Stimulated activated CD4-positive, alpha-beta T cell treated with anti-CD3 and anti-CD28 coated beads, Interleukin-2, amount 100 ng/mL, for 48 hours (primary cell): ENCODE measurements at regions not wholly inside any gene's neighbourhood (a gene's known extent, or its start where the extent isn't known, plus 50 kb on each side); places are given as distances from the start of the nearest gene placed in this dataset.
"Not testable (repeated sequence)": the region's sequence is repeated elsewhere in the genome, so short reads cannot be mapped to it uniquely, and the experiment has no call there.

Source experiments
- DNase-seq, 2 donors: peaks; one replicate each; pipeline ENCODE4 v3.0.0-alpha.2; 2020

DNA sequence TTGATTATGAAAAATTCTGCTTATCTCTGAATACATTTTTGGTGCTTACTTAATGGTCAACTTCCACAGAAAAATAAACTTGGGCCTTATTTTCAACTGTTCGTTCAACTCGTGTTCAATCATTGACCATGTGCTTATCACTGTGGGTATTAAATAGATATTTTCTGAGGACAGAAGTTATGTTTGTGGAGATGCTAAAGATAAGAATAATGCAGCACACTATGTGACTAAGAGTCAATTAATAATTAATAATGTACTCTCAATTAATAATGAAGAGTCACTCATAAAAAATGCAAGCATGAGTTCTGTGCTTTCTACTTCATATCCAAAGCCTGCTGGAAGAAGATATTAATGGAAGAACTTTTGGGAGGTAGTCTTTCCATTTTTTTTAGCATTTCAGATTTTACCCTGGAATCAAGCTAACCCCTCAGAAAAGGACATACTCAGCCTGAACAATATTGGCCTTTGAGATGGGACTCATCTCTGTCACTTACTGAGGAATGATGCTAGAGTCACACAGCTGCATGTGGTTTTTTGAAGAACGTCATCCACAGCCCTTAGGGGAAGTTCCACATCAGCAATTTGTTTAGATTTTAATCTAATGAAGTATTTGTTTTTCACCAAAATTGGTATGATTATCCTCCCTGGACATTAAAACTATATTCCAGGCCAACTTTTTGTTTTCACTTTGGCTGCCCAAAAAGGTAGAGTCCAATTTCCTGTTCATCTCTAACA lies 191.9 kb upstream of the CRIM1 start:
- no peak for DNase-seq

DNA sequence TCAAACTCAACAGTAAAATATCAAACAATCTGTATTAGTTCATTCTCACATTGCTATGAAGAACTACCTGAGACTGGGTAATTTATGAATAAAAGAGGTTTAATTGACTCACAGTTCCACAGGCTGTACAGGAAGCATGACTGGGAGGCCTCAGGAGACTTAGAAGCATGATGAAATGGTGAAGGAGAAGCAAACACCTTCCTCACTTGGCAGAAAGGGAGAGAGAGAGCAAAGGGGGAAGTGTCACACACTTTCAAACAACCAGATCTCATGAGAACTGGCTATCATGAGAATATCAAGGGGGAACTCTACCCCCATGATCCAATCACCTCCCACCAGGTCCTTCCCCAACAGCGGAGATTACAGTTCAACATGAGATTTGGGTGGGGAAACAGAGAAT lies 198.5 kb upstream of the CRIM1 start:
- DNase-seq: not testable (repeated sequence)

DNA sequence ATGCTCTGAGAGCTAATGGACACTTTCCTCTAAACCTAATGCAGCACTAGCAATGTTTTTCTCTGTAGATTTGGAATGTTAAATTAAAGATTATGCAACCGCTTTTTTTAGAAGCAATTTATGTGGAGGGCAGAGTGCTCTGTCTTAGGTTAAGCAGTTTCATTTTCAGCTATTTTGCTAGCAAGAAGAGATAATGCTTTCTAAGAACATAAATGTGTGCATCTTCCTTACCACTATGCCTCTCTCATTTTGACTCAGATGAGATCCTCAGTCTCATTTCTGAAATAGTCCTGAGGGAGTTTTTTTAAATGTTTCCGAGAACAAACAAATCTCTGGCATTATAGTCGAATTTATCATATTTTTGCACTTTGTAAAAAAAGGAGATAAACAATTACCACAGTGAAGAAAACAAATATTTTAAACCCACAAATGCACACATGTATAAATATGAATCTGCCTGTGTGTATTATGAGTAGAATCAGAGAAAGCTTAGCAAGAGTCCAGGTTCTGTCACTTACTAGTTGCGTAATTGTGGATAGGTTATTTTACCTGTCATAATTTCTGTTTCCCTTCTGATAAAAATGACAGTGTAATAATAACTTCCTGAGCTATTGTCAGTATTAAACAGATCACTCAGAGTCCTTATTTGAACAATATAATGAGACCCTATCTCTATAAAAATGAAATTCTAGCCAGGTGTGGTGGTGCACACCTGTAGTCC lies 207.7 kb upstream of the CRIM1 start:
- DNase-seq: no peak

DNA sequence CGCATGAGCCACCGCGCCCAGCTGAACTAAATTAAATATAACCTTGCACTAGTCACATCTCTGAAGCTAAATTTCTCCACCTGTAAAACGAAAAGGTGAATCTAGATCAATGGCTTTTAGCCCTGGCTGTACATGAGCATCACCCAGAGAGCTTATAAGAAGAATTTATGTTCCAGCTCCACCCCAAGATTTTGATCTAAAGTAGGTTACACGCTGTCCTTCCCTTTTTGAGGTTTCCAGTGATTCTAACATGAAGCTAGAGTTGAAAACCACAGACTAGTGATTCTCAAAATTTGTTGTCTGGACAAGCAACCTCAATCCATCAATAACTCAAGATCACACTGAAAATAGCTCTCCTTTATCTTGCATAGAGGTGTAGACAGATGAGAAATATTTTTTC lies 208.8 kb upstream of the CRIM1 start:
- DNase-seq: no peak

DNA sequence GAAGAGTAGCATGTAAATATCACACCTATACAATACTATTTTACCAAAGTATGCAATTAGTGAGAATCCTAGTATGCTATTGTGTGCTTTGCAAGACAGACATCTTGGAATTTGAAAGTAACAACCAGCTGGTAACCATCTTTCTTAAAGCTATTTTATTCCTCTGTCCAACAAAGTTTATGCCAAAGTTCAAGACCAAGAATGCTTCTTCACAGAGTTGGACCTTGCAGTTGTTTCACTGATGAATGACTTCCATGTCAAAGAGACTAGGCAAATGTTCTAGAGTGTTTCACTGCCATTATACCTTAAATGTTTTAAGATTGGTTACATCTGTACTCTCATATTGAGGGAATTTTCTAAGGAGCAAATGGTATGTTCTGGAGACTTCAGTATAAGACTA lies 215.2 kb upstream of the CRIM1 start:
- no peak for DNase-seq

DNA sequence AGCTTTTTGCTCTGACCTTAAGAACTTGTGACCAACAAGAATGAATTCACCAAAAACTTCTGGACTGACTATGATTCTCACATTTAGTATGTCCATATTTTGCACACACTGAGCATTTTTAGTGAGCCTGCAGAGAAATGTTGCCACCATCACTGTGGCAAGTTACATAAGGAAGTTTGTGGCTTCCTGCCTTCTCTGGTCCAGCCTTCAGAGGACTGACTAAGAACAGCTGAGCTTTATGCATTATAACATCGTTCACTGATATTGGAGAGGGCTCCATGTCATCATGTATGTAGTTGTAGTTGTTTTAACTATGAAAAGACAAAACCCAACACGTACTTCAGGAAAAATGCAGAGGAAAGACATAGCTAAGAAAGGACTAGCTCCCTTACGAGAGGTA lies 218.0 kb upstream of the CRIM1 start:
- no peak for DNase-seq

DNA sequence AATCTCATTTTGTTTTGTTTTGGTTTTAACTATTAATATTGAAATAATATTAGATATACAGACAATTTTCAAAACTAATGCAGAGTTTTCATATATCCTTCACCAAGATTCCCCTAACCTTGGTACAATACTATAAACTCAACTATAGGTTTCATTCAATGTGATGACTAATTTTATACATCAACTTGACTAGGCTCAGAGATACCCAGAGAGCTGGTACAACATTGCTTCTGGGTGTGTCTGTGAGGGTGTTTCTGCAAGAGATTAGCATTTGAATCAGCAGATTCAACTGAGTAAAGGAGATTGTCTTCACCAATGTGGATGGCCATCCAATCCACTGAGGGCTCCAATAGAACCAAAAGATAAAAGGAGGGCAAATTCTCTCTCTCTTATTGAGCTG lies 221.3 kb upstream of the CRIM1 start:
- DNase-seq: no peak

DNA sequence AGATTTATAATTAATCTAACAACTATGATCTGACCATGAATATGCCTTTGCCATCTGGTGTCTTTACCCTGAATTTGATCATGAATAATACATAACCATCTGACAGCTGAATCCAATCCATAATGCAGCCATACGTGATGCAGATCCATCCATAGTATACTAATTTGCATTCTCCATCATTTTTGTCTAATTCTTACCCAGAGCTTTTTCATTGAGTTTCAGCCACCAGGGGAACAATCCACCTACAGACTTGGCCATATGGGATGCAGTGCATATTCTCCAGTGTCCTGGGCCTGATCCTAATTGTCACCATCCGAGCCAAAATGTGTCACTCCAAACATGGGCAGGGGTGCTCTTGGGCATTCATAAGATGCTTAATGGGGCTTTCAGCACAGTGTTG lies 227.2 kb upstream of the CRIM1 start:
- no peak for DNase-seq

DNA sequence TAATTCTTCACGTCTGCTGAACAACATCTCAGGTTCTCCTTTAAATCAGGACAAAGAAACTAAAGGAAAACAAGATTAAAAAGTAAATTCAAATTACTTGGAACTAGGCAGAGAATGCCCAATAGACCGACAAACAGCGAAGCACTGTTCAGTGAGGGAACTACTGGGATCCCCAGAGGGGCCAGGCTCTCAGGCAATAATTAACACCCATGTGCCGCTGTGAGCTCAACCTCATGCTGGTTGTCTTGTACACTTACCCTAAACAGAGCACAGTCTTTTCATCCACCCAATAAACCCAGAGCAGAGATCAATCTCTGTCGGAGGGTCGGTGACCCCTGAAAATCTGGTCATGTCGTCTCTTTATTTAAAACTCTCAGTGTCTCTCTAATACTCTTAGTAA lies 229.9 kb upstream of the CRIM1 start:
- no peak for DNase-seq

DNA sequence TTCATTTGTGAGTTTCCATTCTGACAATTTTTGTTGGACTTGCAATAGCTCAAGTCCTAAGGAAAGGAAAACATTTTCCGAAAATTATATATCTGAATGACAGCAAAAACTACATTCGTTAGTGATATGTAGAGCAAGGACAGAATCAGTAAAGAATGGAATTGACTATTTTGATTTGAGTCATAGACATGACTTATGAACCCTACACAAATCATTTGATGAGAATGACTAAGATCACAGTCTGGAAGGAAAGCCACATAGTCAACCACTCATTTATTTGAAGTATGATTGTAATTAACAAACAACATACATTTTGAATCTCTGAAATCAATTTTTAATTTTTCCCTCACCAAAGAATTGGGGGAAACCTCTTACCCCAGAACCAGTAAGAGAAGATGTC lies 231.6 kb upstream of the CRIM1 start:
- DNase-seq: no peak

DNA sequence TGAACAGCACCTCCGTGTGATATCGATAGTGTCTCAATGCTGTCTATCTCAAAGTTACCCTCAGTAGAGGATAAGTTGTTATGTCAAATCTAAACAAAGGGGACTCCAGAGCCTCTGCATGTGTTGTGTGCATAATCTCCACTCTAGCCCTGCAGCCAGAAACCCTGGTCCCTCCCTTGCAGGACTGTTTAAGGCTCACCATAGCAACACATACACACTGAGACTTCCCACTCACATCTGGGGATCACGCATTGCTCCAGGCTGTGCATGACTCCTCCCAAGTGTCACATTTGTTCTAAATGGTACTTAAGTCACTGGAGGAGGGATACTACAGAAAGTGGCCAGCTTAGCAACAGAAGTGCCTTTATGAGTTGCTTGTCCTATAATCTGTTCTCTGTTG lies 258.6 kb upstream of the CRIM1 start:
- DNase-seq: no peak

DNA sequence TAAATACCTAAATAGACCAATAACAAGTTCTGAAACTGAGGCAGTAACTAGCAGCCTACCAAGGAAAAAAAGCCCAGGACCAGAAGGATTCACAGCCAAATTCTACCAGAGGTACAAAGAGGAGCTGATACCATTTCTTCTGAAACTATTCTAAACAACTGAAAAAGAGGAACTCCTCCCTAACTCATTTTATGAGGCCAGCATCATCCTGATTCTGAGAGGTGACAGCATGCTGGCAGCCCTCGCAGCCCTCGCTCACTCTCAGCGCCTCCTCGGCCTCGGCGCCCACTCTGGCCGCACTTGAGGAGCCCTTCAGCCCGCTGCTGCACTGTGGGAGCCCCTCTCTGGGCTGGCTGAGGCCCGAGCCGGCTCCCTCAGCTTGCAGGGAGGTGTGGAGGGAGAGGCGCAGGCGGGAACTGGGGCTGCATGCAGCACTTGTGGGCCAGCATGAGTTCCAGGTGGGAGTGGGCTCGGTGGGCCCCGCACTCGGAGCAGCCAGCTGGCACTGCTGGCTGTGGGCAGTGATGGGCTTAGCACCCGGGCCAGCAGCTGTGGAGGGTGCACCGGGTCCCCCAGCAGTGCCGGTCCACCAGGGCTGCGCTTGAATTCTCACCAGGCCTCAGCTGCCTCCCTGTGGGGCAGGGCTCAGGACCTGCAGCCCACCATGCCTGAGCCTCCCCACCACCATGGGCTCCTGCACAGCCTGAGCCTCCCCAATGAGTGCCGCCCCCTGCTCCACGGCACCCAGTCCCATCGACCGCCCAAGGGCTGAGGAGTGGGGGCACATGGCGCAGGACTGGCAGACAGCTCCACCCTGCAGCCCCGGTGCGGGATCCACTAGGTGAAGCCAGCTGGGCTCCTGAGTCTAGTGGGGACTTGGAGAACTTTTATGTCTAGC lies 263.5 kb upstream of the CRIM1 start:
- not testable (repeated sequence) for DNase-seq

DNA sequence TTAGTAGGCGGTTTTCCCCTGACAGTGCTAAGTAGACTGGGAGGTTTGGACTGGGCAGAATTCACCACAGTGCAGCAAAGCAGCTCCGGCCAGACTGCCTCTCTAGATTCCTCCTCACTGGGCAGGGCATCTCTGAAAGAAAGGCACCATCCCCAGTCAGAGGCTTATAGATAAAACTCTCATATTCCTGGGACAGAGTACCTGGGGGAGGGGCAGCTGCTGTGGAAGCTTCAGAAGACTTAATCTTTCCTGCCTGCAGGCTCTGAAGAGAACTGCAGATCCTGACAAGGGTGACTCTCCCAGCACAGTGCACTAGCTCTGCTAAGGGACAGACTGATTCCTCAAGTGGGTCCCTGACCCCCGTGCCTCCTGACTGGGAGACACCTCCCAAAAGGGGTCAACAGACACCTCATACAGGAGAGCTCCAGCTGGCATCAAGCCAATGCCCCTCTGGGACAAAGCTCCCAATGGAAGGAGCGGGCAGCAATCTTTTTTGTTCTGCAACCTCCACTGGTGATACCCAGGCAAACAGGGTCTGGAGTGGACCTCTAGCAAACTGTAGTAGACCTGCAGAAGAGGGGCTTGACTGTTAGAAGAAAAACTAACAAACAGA lies 266.8 kb upstream of the CRIM1 start:
- no peak for DNase-seq

DNA sequence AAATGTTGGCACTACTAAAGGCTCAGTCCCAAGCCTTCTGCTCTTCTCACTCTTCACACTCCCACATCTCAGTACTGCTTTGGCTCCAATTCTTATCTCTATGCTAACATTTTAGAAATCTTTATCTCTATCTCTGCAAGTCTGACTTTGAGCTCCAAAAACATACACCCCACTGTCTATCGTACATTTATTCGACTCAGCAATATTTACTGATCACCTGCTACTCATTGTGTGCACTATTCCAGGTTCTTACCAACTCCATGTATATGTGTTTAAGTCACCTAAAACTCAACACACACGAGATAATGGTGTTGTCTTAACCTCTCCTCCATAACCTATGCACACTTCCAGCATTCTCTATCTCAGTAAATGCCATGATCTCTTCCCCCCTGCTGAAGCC lies 268.2 kb upstream of the CRIM1 start:
- DNase-seq: no peak

DNA sequence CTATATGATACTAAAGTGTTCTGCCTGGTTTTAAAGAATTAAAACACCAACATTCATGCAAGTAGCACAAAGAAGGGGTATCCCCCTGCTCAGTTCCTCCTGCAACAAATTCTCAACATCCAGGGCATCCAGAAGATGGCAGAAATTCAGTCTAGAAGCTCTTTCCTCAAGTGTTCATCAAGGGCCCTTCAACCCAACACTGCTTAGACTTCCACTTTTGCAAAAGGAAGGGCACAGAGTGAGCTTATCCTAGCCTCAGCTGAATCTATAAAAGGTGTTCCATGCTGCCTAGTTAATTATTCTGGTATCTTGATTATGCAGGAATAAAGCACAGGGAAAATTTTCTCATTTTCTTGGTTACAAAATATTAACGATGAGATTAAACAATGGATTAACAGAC lies 275.8 kb upstream of the CRIM1 start:
- no peak for DNase-seq

DNA sequence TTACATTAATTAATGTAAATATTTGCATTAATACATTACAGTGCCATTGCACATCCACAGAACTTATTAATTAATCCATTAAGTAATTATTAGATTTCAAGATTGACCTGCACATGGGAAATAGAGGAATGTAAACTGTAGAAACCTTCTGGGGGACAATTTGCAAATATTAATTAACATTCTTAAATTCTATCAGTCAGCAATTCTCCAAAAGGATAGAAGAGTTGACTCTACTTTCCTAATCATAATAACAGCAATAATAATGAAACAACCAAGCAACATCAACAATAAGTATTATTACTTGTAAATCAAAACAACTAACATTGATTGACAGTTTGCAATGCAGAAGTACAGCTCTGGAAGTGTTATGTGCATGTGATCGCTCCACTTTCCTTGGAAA lies 281.6 kb upstream of the CRIM1 start:
- no peak for DNase-seq

DNA sequence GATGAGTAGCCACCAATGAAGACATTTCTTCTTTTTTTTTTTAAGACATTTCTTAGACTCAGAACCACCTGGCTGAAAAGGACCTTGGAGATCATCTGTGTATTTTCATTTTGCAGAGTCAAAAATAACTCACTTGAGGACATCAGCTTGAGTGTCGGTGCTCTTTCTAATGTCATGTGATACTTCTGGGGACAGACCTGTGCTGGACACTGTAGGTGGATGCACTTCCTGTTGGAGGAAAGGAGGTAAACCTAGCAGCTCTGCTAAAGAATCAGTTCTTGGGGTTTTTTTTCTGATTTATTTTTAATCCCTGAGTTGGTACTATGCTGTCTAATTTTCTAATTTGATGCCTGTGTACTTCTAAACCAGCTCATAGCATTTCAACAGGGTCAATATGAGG lies 283.9 kb upstream of the CRIM1 start:
- no peak for DNase-seq

DNA sequence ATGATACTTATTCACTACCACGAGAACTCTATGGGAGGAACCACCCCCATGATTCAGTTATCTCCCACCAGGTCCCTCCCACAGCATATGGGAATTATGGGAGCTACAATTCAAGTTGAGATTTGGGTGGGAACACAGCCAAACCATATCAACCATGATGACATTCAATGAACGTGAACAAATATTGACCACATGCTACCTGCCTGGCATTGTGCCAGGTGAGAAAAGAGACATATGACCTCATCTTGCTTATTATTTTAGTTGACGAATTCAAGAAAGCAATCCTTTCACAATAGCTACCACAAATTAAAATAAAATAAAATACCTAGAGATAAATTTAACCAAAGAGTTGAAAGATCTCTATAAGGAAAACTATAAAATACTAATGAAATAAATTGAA lies 286.5 kb upstream of the CRIM1 start:
- no peak for DNase-seq

DNA sequence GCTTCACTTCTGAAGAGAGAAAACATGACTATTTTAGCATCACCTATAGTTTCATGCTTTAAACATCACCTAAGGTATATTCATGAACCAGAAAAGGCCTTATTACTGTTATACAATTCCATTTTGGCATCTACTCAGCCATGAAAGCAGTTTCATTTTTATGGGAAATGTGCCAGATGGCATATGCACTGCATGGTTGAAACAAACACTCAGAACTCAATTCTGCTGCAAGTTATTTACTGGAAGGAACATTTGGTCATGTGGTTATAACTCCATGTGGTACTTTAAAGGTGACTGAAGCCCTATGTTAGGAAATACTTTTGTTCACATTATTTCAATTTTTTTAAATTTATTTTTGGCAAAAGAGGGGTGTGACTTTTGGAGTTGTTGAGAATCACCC lies 287.5 kb upstream of the CRIM1 start:
- no peak for DNase-seq

DNA sequence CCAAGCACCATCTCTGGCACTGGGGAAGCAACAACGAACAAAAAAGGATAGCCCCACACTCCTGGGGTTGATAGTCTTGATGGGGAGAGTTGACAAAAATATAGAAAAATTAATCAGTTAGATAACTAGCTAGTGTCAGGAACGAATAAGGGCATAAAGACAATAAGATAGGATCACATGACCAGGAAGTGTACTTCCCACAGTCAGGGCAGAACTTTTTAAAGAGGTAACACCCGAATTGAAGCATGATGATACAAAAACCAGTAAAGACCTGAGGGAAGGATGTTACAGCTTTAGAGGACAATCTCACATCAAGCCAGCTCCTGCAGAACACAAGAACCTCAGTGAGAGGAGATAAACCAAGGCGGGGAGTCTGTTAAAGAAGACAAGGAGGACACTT lies 295.4 kb upstream of the CRIM1 start:
- no peak for DNase-seq

DNA sequence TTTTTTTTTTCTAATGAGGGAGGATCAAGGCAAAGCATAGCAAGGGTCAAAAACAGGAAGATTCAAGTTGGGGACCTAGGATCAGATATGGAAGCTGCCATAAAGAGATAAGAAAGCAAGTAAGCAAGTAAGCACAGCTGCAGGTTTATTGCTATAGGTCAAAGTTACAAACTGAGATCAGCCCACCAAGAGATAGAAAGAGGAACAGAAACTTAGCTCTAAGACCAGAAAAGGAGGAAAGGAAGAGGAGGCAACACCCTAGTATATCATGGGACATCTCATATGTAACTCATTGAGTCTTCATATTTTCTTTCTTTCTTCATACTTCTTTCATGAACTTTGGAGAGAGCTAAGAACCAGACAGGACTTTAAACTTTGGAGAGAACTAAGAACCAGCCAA lies 295.9 kb upstream of the CRIM1 start:
- DNase-seq: no peak

DNA sequence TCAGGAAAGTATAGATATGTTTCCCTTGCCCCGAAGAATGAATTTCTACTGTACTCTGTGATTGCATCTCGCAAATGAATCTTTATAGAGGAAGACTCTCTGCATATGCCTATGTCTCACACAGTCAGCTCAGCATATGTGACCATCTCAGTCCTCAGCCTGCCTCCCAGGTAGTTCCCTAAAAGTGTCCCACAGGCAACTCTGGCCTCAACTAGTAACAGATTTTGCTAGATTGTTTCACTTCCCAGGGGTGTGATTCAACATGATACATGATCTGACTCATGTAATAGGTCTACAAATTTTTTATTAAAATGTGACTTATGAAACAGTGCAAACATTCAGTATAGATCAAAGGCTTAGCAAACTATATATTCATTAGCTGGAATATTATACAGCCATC lies 296.6 kb upstream of the CRIM1 start:
- no peak for DNase-seq

DNA sequence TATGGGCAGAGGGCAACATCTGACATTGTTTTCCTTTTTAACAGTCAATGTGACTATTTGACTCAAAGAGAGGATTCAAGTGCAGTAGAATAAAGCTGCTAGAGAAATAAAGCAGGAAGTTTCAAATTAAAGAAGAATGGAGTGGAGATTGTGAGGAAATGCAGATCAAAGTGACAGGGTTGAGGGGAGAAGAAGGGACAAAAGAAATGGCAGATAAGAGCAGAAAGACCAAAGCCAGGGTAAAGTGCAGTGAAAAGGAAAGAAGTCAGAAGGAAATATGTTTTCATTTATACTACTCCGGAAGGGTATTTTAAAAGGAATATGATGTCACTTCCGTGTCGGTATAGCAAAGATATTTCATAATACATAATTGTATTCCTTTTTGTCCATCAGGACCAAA lies 297.5 kb upstream of the CRIM1 start:
- DNase-seq: no peak
